ENCODE measurements at regions not wholly inside any gene's neighbourhood (a gene's known extent, or its start where the extent isn't known, plus 50 kb on each side); places are given as distances from the start of the nearest gene placed in this dataset.
"Not testable (repeated sequence)": the region's sequence is repeated elsewhere in the genome, so short reads cannot be mapped to it uniquely, and the experiment has no call there.

GRCh38 chr1:817658-818617, 105.8 kb upstream of the SAMD11 start:
- not testable (repeated sequence) for TF ChIP-seq CTCF, POLR2A (IDR thresholded peaks at IDR 0.05)

Measured in esophagus squamous epithelium (tissue), 4 donors.